DOHH2 (cell line): ENCODE measurements at regions not wholly inside any gene's neighbourhood (a gene's known extent, or its start where the extent isn't known, plus 50 kb on each side); places are given as distances from the start of the nearest gene placed in this dataset.

Experiments
- EZH2phosphoT487 ChIP-seq: fragments of 200-600 bp; sonication (generic); IDR thresholded peaks from 2 replicates; pipeline ENCODE4 v1.6.1; 2017; ENCODE audit warnings: borderline replicate concordance, mild to moderate bottlenecking, antibody characterized with exemption, low read length, moderate library complexity, mixed read lengths
- TF ChIP-seq, protein P1 (sequence below): fragments of 200-600 bp; sonication (generic); IDR thresholded peaks from one replicate; pipeline ENCODE4 v1.5.1; 2014; ENCODE audit warnings: antibody characterized with exemption, mild to moderate bottlenecking, low read depth, low read length; ENCODE audit not compliant: poor library complexity, severe bottlenecking

GRCh38 chr2:195602687-195603086 lies 54.3 kb upstream of the SLC39A10 start:
- TF ChIP-seq, protein P1, sequence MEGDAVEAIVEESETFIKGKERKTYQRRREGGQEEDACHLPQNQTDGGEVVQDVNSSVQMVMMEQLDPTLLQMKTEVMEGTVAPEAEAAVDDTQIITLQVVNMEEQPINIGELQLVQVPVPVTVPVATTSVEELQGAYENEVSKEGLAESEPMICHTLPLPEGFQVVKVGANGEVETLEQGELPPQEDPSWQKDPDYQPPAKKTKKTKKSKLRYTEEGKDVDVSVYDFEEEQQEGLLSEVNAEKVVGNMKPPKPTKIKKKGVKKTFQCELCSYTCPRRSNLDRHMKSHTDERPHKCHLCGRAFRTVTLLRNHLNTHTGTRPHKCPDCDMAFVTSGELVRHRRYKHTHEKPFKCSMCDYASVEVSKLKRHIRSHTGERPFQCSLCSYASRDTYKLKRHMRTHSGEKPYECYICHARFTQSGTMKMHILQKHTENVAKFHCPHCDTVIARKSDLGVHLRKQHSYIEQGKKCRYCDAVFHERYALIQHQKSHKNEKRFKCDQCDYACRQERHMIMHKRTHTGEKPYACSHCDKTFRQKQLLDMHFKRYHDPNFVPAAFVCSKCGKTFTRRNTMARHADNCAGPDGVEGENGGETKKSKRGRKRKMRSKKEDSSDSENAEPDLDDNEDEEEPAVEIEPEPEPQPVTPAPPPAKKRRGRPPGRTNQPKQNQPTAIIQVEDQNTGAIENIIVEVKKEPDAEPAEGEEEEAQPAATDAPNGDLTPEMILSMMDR = no peak
- TF ChIP-seq EZH2phosphoT487 = no peak
